NCI-H2196 (cell line): ENCODE measurements at regions not wholly inside any gene's neighbourhood (a gene's known extent, or its start where the extent isn't known, plus 50 kb on each side); places are given as distances from the start of the nearest gene placed in this dataset.

ENCODE experiments used
- DNase-seq: peaks from one replicate; lab custom pipeline; 2025; ENCODE audit not compliant: unreplicated experiment; lab: John Stamatoyannopoulos, UW

DNA sequence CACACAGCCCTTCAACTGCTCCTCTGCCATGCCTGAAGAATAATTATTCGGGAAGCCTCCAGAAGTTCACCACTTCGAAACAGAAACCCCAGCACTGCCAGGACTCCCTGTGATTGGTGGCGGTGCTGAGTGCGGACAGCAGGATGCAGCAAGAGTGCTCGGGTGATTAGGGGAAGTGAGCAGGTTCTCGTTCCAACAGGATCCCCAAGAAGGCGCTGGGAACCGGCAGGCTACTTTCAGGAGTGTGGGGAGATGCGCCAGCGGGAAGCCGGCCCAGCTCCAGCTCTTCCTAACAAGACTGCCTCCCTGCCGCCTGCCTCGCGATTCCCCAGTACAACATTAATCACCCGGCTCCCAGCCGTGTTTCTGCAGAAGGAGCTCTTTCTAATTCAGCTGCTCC, 630.2 kb downstream of the BRD1 start:
- no peak for DNase-seq

DNA sequence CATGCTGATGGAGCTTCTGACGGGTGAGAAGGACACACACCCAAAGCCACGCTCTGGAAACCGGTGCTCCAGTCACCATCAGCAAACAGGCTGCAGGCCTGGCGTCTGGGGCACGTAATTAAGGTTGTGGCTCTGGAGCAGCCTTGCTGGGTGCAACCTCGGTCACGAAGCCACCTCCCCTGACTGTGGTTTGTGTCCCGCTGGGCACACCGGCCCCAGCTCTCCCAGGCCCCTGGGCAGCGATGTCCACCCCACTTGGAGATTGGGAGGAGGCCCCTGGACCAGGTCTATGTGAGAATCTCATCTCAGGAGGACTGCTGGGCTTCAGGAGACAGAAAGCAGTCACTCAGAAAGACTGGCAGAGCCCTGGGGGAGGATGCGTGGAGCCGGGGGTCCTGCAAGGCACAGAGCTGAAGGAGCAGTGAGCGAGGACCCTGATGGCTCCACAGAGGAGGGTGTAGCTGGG, 631.6 kb downstream of the BRD1 start:
- DNase-seq, result no peak

- DNase-seq, result no peak
Observed at GRCh38 chr22:49195636-49196035, 632.0 kb downstream of the BRD1 start.

GRCh38 chr22:49193901-49194465, 633.7 kb downstream of the BRD1 start:
- DNase-seq, result no peak

DNA sequence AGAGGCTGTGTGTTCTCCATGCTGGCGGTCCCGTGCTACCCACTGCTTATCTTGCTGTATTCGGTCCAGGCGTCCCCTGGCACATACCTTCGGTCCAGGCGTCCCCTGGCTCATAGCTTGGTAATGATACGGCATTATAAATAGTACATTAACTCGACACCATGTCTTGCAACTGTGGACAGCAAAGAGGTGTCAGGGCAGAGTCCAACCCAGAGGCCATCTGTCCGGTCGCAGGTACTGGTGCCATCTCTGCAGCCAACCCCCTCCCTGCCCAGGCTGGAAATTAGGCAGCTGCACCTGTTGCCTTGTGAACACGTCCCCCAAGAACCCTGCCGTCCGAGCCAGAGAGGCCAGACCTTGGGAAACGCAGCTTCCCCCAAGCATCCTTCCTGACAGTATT, 634.3 kb downstream of the BRD1 start:
- DNase-seq, result no peak

- DNase-seq, result no peak
Observed at GRCh38 chr22:49192857-49193250, 634.8 kb downstream of the BRD1 start.

DNA sequence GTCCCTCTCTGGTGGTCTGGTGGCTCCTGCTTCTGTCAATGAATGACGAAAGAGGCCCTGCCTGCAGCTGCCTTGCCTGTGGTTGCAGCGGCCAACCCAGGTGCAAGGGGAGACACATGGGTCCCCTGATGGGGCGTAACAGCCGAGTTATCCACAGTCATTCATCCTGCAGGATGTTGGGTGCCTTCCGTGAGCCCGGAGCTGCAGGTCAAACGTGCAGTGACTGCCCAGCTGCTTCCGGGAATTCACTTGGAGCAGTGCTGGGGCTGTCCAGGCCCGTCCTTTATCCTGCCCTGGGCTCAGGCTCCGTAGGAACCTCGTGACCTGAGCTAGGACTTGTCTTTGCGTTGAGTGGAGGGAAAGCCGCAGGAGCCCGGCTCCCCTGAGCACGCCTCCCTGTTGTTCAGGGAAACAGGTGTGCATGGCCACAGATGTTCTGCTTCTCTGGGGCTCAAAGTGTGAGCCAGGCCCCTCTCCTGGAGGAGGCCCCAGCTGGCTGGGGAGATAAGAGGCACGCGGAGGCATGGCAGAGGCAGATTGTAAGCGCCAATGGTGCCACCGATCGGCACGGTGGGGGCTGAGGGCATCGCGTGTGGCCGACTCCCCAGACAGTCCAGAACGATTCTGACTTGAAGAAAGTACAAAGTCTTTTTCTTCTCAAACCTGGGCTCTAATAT, 635.4 kb downstream of the BRD1 start:
- no peak for DNase-seq

GRCh38 chr22:49191506-49191980, 636.1 kb downstream of the BRD1 start:
- DNase-seq, result no peak

DNA sequence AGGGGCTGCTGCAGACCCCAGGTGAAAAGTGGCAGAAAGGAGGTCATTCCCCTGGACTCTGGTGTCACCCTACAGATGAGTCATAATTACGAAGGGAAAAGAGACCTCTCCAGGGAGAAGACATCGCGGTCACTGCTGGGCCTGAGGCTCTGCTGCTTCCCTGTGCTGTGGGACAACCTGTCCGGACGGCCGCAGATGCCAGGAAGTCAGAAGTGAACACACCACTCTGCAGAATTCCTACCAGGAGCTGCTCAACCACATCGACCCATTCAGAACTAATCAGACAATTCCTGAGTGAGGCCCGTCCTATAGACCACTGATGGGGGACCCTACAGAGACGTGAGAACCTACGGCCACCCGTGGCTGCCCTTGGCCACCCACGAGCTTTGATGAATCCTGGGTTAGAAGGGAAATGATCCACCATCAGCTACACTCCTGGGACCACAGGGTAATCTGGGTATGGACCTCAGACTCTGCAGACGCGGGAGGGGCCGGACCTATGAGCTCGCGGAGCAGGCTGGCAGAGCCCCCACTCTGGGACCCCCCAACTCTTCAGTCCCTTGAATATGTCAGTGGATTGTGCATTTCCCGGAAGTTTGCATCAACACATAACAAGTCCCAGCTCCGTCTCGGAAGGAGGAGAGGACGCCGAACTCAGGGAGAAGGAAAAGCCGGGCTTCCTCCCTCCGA, 636.7 kb downstream of the BRD1 start:
- DNase-seq, result no peak

GRCh38 chr22:49189871-49190270, 637.8 kb downstream of the BRD1 start:
- no peak for DNase-seq

DNA sequence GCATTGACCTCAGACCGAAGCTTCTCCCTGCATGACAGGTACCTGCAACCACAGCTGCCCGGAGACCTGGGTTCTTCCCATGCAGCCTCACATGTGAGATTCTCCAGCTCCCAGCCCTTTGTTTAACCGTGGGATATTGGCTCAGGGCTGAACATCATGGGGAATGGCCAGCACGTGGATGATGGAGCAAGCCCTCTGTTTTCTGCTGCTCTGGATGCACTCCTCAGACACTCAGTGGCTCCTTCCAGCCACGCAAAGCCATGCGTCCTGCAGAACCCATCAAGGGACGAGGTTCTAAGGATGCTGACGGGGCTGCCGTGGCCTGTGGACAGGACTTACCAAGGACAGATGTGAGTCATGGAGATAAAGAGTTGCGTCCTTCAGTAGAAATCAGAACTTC, 639.1 kb downstream of the BRD1 start:
- no peak for DNase-seq

DNA sequence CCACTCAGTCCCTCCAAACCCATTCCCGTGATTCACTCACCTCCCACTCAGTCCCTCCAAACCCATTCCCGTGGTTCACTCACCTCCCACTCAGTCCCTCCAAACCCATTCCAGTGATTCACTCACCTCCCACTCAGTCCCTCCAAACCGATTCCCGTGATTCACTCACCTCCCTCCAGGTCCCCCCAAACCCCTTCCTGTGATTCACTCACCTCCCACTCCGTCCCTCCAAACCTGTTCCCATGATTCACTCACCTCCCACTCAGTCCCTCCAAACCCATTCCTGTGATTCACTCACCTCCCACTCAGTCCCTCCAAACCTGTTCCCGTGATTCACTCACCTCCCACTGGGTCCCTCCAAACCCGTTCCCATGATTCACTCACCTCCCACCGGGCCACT, 639.6 kb downstream of the BRD1 start:
- no peak for DNase-seq

DNA sequence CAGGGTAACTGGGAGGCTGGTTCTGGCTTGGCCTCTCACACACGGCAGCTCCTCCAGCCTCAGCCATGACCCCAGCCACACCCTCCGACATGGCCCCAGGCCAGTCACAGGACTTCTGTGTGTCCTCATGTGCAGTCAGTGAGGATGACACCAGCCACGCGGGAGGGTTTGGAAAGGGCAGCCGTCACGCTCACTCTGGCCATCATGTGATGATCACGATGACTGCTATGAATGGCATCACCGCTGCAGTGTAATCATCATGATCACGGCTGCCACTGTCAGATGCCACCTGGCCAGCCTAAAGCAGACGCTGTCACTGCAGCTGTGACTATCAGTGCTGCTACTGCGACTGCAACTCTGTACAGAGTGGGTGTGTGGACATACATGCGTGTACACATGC, 640.9 kb downstream of the BRD1 start:
- no peak for DNase-seq

GRCh38 chr22:49186293-49186692, 641.4 kb downstream of the BRD1 start:
- no peak for DNase-seq

GRCh38 chr22:49185312-49185969, 642.2 kb downstream of the BRD1 start:
- no peak for DNase-seq

- no peak for DNase-seq
Observed at GRCh38 chr22:49184736-49185135, 642.9 kb downstream of the BRD1 start.

DNA sequence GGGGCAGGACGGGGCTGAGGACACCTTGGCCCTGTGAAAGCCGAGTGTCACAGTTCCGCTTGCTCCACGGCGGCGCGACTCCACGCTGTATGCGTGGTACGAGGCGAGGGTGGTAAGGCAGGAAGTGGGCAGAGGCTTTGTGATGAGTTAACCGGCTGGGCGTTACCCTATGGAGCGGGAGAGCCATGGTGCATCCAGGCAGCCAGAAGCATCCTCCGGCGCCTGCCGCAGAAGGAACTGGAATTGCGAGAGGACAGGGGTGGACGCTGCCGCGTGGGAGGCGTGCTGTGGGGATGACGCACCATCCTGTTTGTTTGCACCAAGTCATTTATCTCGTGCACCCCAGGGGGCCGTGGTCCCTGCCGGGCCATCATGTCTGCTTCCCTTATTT, 643.9 kb downstream of the BRD1 start:
- DNase-seq, result no peak

DNA sequence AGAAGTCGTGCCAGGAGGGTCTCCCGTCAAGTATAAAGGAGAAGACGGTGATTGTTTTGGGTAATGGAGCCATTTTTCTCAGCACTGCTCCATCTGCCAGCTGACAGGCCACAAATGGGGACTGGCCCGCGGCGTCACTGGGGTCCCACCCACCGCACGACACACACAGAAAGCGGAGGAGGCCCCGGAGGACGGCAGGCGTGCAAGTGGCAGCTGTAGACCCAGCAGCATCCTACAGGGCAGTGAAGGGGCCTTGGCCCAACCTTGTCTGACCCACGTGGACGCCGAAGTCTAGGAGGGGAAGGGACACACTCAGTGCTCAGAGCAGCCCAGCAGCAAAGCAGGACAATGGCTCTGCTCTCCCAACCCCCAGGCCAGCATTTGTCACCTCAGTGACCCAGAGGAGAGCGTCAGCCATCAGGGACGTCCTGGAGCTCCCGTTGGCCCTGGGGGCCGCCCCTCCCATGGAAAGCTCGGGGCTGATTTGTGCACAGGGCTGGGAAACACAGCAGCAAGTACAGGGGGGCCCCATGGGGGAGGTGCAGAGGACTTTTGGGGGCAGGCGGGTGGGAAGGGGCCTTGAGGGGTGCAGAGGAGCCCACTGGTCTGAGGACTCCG, 644.4 kb downstream of the BRD1 start:
- no peak for DNase-seq

DNA sequence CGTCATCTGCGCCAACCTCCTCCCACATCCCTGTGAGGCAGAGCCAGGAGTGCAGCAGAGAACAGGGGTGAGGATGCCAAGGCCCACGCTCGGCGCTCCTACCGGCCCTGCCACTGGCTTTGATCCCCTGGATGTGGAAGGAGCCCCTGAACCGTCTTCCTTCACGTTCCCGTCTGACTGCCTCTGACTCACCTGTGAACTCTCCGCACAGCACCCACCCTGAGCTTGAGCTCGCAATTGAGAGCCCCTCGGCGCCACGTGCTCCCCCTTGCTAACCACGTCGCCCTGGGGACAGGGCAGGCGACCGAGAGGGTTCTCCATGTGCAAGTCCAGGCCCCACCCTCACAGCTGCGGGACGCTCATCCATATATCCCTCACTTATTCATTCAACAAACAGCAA, 645.3 kb downstream of the BRD1 start:
- DNase-seq, result no peak

GRCh38 chr22:49181942-49182341, 645.7 kb downstream of the BRD1 start:
- no peak for DNase-seq

DNA sequence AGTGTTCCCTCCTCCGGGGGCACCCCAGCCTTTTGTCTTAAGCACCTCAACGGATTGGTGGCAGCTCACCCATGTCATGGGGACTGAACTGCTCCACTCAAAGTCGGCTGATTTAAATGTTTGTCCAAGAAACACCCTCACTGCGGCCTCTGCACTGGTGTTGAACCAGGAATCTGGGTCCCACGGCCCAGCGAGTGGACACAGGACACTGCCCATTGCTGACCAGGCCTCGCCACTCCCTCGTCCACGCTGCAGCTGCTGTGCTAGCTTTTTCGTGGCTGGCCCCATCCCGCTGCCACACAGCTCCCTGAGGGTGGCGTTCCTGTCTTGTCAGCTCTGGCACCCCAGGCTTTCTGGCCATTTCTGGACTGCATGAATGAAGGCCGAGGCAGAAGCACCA, 646.2 kb downstream of the BRD1 start:
- no peak for DNase-seq

DNA sequence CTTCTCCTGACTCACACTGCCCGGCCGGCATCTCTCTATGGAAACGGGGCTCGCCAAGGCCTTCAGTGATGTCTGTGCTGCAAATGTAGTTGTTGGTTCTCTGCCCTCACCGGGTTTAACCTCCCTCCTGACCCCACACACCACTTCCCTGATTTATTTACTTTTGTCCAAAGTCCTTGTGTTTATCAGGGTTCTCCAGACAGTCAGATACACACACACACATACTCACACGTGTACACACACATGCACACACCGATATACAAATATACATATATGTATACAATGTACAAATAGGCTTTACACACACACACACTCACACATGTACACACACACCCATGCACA, 647.0 kb downstream of the BRD1 start:
- DNase-seq, result no peak
